ENCODE measurements at regions not wholly inside any gene's neighbourhood (a gene's known extent, or its start where the extent isn't known, plus 50 kb on each side); places are given as distances from the start of the nearest gene placed in this dataset.

- TF ChIP-seq CTCF (IDR thresholded peaks at IDR 0.05; ENCODE audit: low read depth, low read length), result no peak
- no peak overlapping the region for H3K4me3 ChIP-seq (replicated peaks in 1 of 2; ENCODE audit: low read depth in 2 of 2, low read length in 2 of 2)
- DNase-seq (ENCODE audit: low read depth in 2 of 2), result no peak
Measured at GRCh38 chr21:43299441-43300277, 127.3 kb downstream of the SIK1 start.

GRCh38 chr21:43298546-43299440 is 128.1 kb downstream of the SIK1 start:
- H3K4me3 ChIP-seq (replicated peaks in 1 of 2; ENCODE audit: low read depth in 2 of 2, low read length in 2 of 2), result no peak overlapping the region
- no peak for DNase-seq (ENCODE audit: low read depth in 2 of 2)
- no peak for TF ChIP-seq CTCF (IDR thresholded peaks at IDR 0.05; ENCODE audit: low read depth, low read length)

- no peak overlapping the region for H3K4me3 ChIP-seq (replicated peaks in 1 of 2; ENCODE audit: low read depth in 2 of 2, low read length in 2 of 2)
- no peak for DNase-seq (ENCODE audit: low read depth in 2 of 2)
- TF ChIP-seq CTCF (IDR thresholded peaks at IDR 0.05; ENCODE audit: low read depth, low read length), result no peak
Measured at GRCh38 chr21:43297989-43298388, 128.9 kb downstream of the SIK1 start.

- no peak for TF ChIP-seq CTCF (IDR thresholded peaks at IDR 0.05; ENCODE audit: low read depth, low read length)
- DNase-seq (ENCODE audit: low read depth in 2 of 2), result no peak
- no peak overlapping the region for H3K4me3 ChIP-seq (replicated peaks in 1 of 2; ENCODE audit: low read depth in 2 of 2, low read length in 2 of 2)
Measured at GRCh38 chr21:43297391-43297981, 128.7 kb downstream of the CRYAA start.

DNA sequence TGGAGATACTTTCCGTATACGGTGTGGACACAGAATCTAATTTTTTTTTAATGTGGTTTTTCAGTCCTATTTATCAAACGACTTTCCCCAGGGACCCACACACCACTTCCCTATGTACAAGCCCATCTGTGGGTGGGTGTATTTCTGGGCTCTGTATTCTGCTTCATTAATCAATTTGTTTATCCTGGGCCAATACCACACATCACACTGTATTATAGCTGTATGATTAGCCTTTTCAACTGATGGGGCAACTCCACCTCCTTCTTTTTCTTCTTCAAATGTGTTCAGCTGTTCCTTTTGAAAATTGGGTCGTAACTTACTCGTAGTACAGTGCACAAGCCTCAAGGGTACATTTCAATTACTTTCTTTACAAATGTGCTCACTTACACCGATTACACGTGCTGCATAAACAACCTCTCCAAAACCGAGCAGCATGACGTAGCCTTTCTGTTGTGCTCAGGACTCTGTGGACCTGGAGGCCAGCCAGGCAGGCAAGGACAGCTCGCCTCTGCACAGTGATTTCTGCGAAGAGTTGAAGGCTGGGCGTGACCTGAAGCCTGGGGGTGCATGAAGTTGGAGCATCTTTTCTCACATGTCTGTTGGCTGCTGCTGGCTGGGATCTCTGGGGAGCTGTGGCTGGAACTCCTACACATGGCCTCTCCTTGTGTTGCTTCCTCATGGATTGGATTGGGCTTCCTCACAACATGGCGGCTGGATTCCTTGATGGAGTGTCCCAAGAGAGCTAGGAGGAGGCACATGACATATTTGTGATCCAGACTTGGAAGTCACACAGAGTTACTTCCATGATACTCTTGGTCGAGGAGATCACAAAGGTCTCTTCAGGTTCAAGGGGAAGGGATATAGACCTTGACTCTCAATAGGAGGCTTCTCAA is 126.5 kb downstream of the CRYAA start:
- TF ChIP-seq CTCF (IDR thresholded peaks at IDR 0.05; ENCODE audit: low read depth, low read length), result no peak
- no peak overlapping the region for H3K4me3 ChIP-seq (replicated peaks in 1 of 2; ENCODE audit: low read depth in 2 of 2, low read length in 2 of 2)
- no peak for DNase-seq (ENCODE audit: low read depth in 2 of 2)
